ENCODE measurements at regions not wholly inside any gene's neighbourhood (a gene's known extent, or its start where the extent isn't known, plus 50 kb on each side); places are given as distances from the start of the nearest gene placed in this dataset.
A peak's percentile ranks its signal among the peaks of the same experiment; 100 is the strongest.

DNA sequence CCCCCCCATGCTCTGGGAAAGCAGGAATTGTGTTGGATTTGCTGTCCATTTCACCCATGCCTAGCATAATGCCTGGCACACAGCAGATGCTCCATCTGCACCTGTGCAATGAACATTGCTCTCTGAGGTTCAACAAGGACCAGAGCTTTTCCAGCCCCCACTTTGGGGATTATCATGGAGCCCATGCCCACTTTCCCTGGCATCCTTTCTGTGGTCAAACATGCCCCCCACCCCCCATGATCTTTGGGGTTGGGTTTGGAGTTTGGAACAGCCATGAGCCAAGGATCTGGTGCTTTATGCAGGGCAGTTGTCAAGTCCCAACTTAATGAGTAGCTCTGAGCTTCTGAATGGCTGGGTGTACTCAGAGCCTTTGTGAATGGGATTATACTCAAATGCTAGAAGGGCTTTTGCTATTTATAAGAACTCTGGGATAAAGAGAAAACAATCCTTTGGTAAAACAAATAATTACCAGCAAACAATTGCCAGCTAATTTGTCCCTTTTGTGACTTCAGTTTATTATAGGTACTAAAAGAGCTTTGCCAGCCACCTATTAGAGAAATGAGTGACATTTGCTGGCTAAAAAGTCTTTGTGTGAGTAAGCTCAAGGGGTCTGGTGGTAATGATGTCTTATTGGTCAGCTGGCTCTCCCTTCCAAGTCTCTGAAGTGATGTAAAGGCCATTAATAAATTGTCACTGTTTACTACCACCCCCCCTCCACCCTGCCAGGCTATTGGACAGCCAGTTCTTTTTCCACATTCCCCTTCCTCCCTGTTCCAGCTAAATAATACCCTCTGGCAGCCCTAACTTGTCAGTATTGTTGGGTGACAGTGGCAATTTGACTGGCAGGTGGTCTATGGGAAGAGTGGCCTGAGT lies 182.3 kb downstream of the MACROH2A1 start:
- Histone ChIP-seq H3K79me2 (ENCODE audit: insufficient read depth, low read length) (no peaks in the 10 kb centered on the region), H3K14ac (ENCODE audit: insufficient read depth, low read length) (no peak overlapping the region), H2BK12ac (ENCODE audit: insufficient read length, low read depth, low read length) (no peak overlapping the region), H3K27me3 (ENCODE audit: insufficient read depth, low read length) (no peaks in the 10 kb centered on the region), H2BK5ac (ENCODE audit: insufficient read length, low read length) (no peak overlapping the region), H3K23me2 (ENCODE audit: insufficient read length, low read depth, low read length, poor library complexity, severe bottlenecking) (no peaks in the 10 kb centered on the region), H3K18ac (ENCODE audit: insufficient read length, low read depth, low read length) (no peak overlapping the region), H3K27ac (ENCODE audit: insufficient read length, low read depth, low read length) (no peak overlapping the region), H4K91ac (ENCODE audit: insufficient read length, low read depth, low read length) (no peak overlapping the region), H3K4ac (ENCODE audit: low read depth, low read length) (no peak overlapping the region), H2AK5ac (ENCODE audit: insufficient read length, low read length) (no peak overlapping the region), H3K79me1 (ENCODE audit: insufficient read depth, low read depth, low read length, poor library complexity, severe bottlenecking) (no peaks in the 10 kb centered on the region), H2BK15ac (ENCODE audit: low read depth, low read length) (no peak overlapping the region), H3K4me2 (ENCODE audit: insufficient read depth, insufficient read length, low read length) (no peak overlapping the region), H2BK20ac (ENCODE audit: low read depth, low read length, poor library complexity, severe bottlenecking) (no peak overlapping the region), H4K20me1 (ENCODE audit: control insufficient read depth, insufficient read depth, insufficient read length) (no peaks in the 10 kb centered on the region), H3K9ac (ENCODE audit: extremely low read depth, insufficient read length, low read length) (no peak overlapping the region), H3K56ac (ENCODE audit: insufficient read length, low read depth, low read length) (no peak overlapping the region), H3K4me1 (ENCODE audit: insufficient read depth, low read length) (no peaks in the 10 kb centered on the region), H3K9me3 (ENCODE audit: control insufficient read depth, low read depth, low read length) (no peaks in the 10 kb centered on the region), H3T11ph (ENCODE audit: low read length) (no peak overlapping the region), H2BK120ac (ENCODE audit: low read depth, low read length, poor library complexity, severe bottlenecking) (no peak overlapping the region), H3K23ac (ENCODE audit: insufficient read length, low read depth, low read length) (no peak overlapping the region), H2AFZ (ENCODE audit: low read length) (no peak overlapping the region), H4K8ac (replicated peaks; ENCODE audit: insufficient read length, low read depth, low read length) (no peak overlapping the region), H4K5ac (ENCODE audit: insufficient read length, low read depth, low read length) (no peak overlapping the region)
- Mint-ChIP-seq H3K4me1 (peaks cover 11 to 15% of the 10 kb centered on the region in 2 experiments), H3K9me3 (no peaks in the 10 kb centered on the region), H3K4me3 (no peak overlapping the region), H3K27me3 (ENCODE audit: low read depth) (peaks cover 22% of the 10 kb centered on the region), H3K27ac (no peak overlapping the region), H3K36me3 (ENCODE audit: insufficient read depth in 1 of 3, low read depth in 3 of 3) (no peaks in the 10 kb centered on the region)
- TF ChIP-seq, protein P1, sequence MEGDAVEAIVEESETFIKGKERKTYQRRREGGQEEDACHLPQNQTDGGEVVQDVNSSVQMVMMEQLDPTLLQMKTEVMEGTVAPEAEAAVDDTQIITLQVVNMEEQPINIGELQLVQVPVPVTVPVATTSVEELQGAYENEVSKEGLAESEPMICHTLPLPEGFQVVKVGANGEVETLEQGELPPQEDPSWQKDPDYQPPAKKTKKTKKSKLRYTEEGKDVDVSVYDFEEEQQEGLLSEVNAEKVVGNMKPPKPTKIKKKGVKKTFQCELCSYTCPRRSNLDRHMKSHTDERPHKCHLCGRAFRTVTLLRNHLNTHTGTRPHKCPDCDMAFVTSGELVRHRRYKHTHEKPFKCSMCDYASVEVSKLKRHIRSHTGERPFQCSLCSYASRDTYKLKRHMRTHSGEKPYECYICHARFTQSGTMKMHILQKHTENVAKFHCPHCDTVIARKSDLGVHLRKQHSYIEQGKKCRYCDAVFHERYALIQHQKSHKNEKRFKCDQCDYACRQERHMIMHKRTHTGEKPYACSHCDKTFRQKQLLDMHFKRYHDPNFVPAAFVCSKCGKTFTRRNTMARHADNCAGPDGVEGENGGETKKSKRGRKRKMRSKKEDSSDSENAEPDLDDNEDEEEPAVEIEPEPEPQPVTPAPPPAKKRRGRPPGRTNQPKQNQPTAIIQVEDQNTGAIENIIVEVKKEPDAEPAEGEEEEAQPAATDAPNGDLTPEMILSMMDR (conservative IDR thresholded peaks at IDR 0.05) = no peak
- peak; percentile 8 for DNase-seq
